GM12878 (cell line): ENCODE measurements at regions not wholly inside any gene's neighbourhood (a gene's known extent, or its start where the extent isn't known, plus 50 kb on each side); places are given as distances from the start of the nearest gene placed in this dataset.

Source experiments
- ATAC-seq: fragments of 200-7000 bp; cut with Tn5 transposase; 3 replicates; pipeline ENCODE4 v1.9.1; 2020; ENCODE audit warnings: mild to moderate bottlenecking, moderate library complexity
- BruUV-seq: library from RNA; stranded (reverse); fragments of 400-500 nt; replicated peaks from 2 replicates; lab custom pipeline; 2021; lab: Mats Ljungman, UMichigan
- CTCF ChIA-PET: fragments of 300-600 bp; sonication (Branson Sonifier 250); formaldehyde crosslinking; extraction: SDS; loops from one replicate; lab custom pipeline; 2021; ENCODE audit warnings: inconsistent platforms; lab: Yijun Ruan, JAX
- POLR2A ChIA-PET: fragments of 350-600 bp; formaldehyde crosslinking; extraction: SDS; loops from one replicate; lab custom pipeline; 2021; ENCODE audit warnings: inconsistent platforms; lab: Charles Lee
- RAD21 ChIA-PET: fragments of 300-600 bp; sonication (Branson Sonifier 250); formaldehyde crosslinking; loops from one replicate; lab custom pipeline; 2023; ENCODE audit warnings: antibody characterized with exemption; ENCODE audit not compliant: unreplicated experiment; lab: Charles Lee
- SMC1A ChIA-PET: fragments of 300-600 bp; sonication (Branson Sonifier 250); formaldehyde crosslinking; loops from one replicate; lab custom pipeline; 2023; ENCODE audit not compliant: unreplicated experiment, uncharacterized antibody; lab: Charles Lee
- DNase-seq: peaks from one replicate; pipeline ENCODE4 v3.0.0-alpha.2; 2011; ENCODE audit warnings: low read depth, low spot score
- FAIRE-seq: peaks from 3 replicates; lab custom pipeline; 2011; peaks lifted over from hg19 to GRCh38; lab: Jason Lieb, UNC
- H2AFZ ChIP-seq: 2 replicates; pipeline ENCODE4 v1.6.0; 2011; ENCODE audit warnings: low read depth, low read length, control low read depth; ENCODE audit not compliant: control insufficient read depth
- H3K27ac ChIP-seq: 2 replicates; pipeline ENCODE4 v1.5.1; 2011; ENCODE audit warnings: control low read depth; ENCODE audit not compliant: control insufficient read depth, insufficient read depth
- H3K27me3 ChIP-seq, 2 experiments: replicated peaks in 1 of 2; 2 replicates each; pipeline versions ENCODE4 v1.6.0 to v1.6.1; 2011; ENCODE audit warnings: low read length in 1 of 2; ENCODE audit not compliant: control insufficient read depth in 2 of 2, insufficient read depth in 2 of 2
- H3K36me3 ChIP-seq, 2 experiments: 2 replicates each; pipeline ENCODE4 v1.5.1; 2011; ENCODE audit warnings: low read length in 1 of 2; ENCODE audit not compliant: control insufficient read depth in 2 of 2, insufficient read depth in 2 of 2
- H3K4me1 ChIP-seq: 2 replicates; pipeline ENCODE4 v1.6.1; 2011; ENCODE audit warnings: mild to moderate bottlenecking, low read length, moderate library complexity, mixed read lengths; ENCODE audit not compliant: control insufficient read depth, insufficient read depth
- H3K4me2 ChIP-seq: 2 replicates; pipeline ENCODE4 v1.6.0; 2011; ENCODE audit warnings: control low read depth; ENCODE audit not compliant: control insufficient read depth, insufficient read depth
- H3K4me3 ChIP-seq: fragments of 200-600 bp; sonication (generic); 2 replicates; pipeline ENCODE4 v1.5.1; 2016
- H3K79me2 ChIP-seq: 2 replicates; pipeline ENCODE4 v1.6.0; 2011; ENCODE audit warnings: low read length; ENCODE audit not compliant: control insufficient read depth, insufficient read depth
- H3K9ac ChIP-seq: 2 replicates; pipeline ENCODE4 v1.8.0; 2011; ENCODE audit warnings: low read length, control low read depth, mixed read lengths; ENCODE audit not compliant: control insufficient read depth, insufficient read depth
- H3K9me3 ChIP-seq: replicated peaks from 3 replicates; pipeline ENCODE4 v1.5.1; 2011; ENCODE audit warnings: mild to moderate bottlenecking, low read length; ENCODE audit not compliant: control insufficient read depth, insufficient read depth
- H4K20me1 ChIP-seq: 2 replicates; pipeline ENCODE4 v1.6.0; 2011; ENCODE audit not compliant: control insufficient read depth, insufficient read depth
- ATF7 ChIP-seq: fragments of 450-650 bp; IDR thresholded peaks from 2 replicates; pipeline ENCODE4 v1.6.1; 2016; ENCODE audit warnings: low read depth, mild to moderate bottlenecking
- BMI1 ChIP-seq: fragments of 450-650 bp; IDR thresholded peaks from 2 replicates; pipeline ENCODE4 v1.6.1; 2016; ENCODE audit warnings: mild to moderate bottlenecking, moderate library complexity, borderline replicate concordance
- CREB1 ChIP-seq: IDR thresholded peaks from 2 replicates; pipeline ENCODE4 v1.6.1; 2012; ENCODE audit warnings: low read depth, mild to moderate bottlenecking, inconsistent platforms
- EED ChIP-seq: sonication (generic); IDR thresholded peaks from 2 replicates; pipeline ENCODE4 v1.6.1; 2016; ENCODE audit warnings: antibody characterized with exemption, low read depth
- HDAC6 ChIP-seq: fragments of 200-600 bp; sonication (generic); IDR thresholded peaks from one replicate; pipeline ENCODE4 v1.8.0; 2017; ENCODE audit warnings: antibody characterized with exemption; ENCODE audit not compliant: unreplicated experiment
- KLF5 ChIP-seq: fragments of 450-650 bp; IDR thresholded peaks from 2 replicates; pipeline ENCODE4 v1.6.1; 2014; ENCODE audit warnings: mild to moderate bottlenecking; ENCODE audit not compliant: partially characterized antibody
- MEF2A ChIP-seq: IDR thresholded peaks from 2 replicates; pipeline ENCODE4 v1.6.1; 2011; ENCODE audit warnings: low read depth, mild to moderate bottlenecking, low read length, moderate library complexity; ENCODE audit not compliant: insufficient read depth
- MTA3 ChIP-seq: IDR thresholded peaks from 2 replicates; pipeline ENCODE4 v1.6.1; 2012; ENCODE audit warnings: low read length, inconsistent platforms, borderline replicate concordance
- NR2C2 ChIP-seq: IDR thresholded peaks from 2 replicates; pipeline ENCODE4 v1.6.1; 2011; ENCODE audit warnings: borderline replicate concordance, low read depth; ENCODE audit not compliant: control insufficient read depth, insufficient read length
- POLR2A ChIP-seq: IDR thresholded peaks from 2 replicates; pipeline ENCODE4 v1.6.1; 2011; ENCODE audit warnings: low read depth, mild to moderate bottlenecking, low read length
- RELA ChIP-seq: fragments of 450-650 bp; IDR thresholded peaks from 2 replicates; pipeline ENCODE4 v1.8.0; 2014; ENCODE audit warnings: borderline replicate concordance; ENCODE audit not compliant: partially characterized antibody
- in situ Hi-C: fragments of 300-500 bp; cut with MboI; formaldehyde crosslinking; loops from 9 replicates; pipeline ENCODE4 v1.14.3; 2018; ENCODE audit warnings: mixed read lengths
- intact Hi-C: fragments of 100-400 bp; cut with micrococcal nuclease; formaldehyde crosslinking; loops from one replicate; pipeline ENCODE4 v1.14.2; 2022; ENCODE audit not compliant: unreplicated experiment
- TF ChIP-seq, protein P1 (sequence below): fragments of 450-650 bp; IDR thresholded peaks from 2 replicates; pipeline ENCODE4 v1.6.1; 2017; ENCODE audit warnings: mild to moderate bottlenecking, moderate library complexity
- TF ChIP-seq, protein P2 (sequence below): IDR thresholded peaks from 2 replicates; pipeline ENCODE4 v1.6.1; 2011; ENCODE audit warnings: borderline replicate concordance, low read depth, mild to moderate bottlenecking, moderate library complexity, low read length; ENCODE audit not compliant: insufficient read depth, poor library complexity, severe bottlenecking
- TF ChIP-seq, protein P3 (sequence below), 3 experiments: IDR thresholded peaks in 2 of 3; conservative IDR thresholded peaks in 1 of 3; 2 replicates each; pipeline ENCODE4 v1.5.1; 2011; ENCODE audit warnings: low read depth in 3 of 3, low read length in 3 of 3, mild to moderate bottlenecking in 3 of 3, control low read depth in 2 of 3, moderate library complexity in 2 of 3, inconsistent platforms in 1 of 3, mixed read lengths in 1 of 3; ENCODE audit not compliant: control insufficient read depth in 2 of 3, insufficient read depth in 1 of 3; ENCODE audit errors: extremely low read depth in 1 of 3
- TF ChIP-seq, protein P4 (sequence below): fragments of 450-650 bp; conservative IDR thresholded peaks from 2 replicates; pipeline ENCODE4 v1.6.1; 2017; ENCODE audit warnings: mild to moderate bottlenecking, moderate library complexity

DNA sequence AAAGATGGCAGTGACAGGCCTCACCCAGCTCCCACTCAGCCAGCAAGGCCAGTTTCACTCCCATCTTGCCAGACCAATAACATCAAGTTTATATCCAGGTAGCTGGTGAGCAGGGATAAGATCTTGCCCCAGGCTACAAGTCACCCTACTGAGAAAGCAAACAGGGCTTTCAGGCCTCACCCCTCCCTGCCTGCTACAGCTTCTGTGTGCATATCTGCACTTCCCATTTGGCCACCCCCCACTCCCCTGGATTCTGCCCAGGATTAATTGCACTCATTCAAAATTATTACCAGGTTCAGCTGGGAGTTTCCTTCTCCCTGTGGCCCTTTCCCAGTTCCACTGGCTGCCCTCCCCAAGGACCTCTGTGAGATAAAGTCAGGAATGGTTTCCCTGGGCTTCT, 352.1 kb downstream of the TBX15 start:
- Histone ChIP-seq H3K27ac (no peak overlapping the region), H2AFZ (no peak overlapping the region), H3K36me3 (no peaks in the 10 kb centered on the region), H4K20me1 (no peaks in the 10 kb centered on the region), H3K79me2 (no peaks in the 10 kb centered on the region), H3K4me2 (no peak overlapping the region), H3K9ac (no peak overlapping the region), H3K4me1 (no peaks in the 10 kb centered on the region), H3K4me3 (no peak overlapping the region), H3K9me3 (no peaks in the 10 kb centered on the region), H3K27me3 (no peaks in the 10 kb centered on the region)
- BruUV-seq: no TSS peak
- ATAC-seq: no peak
- SMC1A ChIA-PET: interaction anchor here (1.0 to 1.7 kb wide), 2 partner anchors 8 kb away, joined by 3 to 5 read pairs; no protein-coding TSS in a partner anchor
- CTCF ChIA-PET: no interaction called here
- no peak for TF ChIP-seq BMI1
- no peak for TF ChIP-seq HDAC6
- no peak for TF ChIP-seq POLR2A
- no peak for TF ChIP-seq CREB1
- TF ChIP-seq EED: no peak
- TF ChIP-seq, protein P1, sequence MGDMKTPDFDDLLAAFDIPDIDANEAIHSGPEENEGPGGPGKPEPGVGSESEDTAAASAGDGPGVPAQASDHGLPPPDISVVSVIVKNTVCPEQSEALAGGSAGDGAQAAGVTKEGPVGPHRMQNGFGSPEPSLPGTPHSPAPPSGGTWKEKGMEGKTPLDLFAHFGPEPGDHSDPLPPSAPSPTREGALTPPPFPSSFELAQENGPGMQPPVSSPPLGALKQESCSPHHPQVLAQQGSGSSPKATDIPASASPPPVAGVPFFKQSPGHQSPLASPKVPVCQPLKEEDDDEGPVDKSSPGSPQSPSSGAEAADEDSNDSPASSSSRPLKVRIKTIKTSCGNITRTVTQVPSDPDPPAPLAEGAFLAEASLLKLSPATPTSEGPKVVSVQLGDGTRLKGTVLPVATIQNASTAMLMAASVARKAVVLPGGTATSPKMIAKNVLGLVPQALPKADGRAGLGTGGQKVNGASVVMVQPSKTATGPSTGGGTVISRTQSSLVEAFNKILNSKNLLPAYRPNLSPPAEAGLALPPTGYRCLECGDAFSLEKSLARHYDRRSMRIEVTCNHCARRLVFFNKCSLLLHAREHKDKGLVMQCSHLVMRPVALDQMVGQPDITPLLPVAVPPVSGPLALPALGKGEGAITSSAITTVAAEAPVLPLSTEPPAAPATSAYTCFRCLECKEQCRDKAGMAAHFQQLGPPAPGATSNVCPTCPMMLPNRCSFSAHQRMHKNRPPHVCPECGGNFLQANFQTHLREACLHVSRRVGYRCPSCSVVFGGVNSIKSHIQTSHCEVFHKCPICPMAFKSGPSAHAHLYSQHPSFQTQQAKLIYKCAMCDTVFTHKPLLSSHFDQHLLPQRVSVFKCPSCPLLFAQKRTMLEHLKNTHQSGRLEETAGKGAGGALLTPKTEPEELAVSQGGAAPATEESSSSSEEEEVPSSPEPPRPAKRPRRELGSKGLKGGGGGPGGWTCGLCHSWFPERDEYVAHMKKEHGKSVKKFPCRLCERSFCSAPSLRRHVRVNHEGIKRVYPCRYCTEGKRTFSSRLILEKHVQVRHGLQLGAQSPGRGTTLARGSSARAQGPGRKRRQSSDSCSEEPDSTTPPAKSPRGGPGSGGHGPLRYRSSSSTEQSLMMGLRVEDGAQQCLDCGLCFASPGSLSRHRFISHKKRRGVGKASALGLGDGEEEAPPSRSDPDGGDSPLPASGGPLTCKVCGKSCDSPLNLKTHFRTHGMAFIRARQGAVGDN: no peak
- TF ChIP-seq NR2C2: no peak
- TF ChIP-seq MTA3: no peak
- no peak for TF ChIP-seq RELA
- TF ChIP-seq, protein P2, sequence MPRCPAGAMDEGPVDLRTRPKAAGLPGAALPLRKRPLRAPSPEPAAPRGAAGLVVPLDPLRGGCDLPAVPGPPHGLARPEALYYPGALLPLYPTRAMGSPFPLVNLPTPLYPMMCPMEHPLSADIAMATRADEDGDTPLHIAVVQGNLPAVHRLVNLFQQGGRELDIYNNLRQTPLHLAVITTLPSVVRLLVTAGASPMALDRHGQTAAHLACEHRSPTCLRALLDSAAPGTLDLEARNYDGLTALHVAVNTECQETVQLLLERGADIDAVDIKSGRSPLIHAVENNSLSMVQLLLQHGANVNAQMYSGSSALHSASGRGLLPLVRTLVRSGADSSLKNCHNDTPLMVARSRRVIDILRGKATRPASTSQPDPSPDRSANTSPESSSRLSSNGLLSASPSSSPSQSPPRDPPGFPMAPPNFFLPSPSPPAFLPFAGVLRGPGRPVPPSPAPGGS: no peak
- TF ChIP-seq, protein P3, sequence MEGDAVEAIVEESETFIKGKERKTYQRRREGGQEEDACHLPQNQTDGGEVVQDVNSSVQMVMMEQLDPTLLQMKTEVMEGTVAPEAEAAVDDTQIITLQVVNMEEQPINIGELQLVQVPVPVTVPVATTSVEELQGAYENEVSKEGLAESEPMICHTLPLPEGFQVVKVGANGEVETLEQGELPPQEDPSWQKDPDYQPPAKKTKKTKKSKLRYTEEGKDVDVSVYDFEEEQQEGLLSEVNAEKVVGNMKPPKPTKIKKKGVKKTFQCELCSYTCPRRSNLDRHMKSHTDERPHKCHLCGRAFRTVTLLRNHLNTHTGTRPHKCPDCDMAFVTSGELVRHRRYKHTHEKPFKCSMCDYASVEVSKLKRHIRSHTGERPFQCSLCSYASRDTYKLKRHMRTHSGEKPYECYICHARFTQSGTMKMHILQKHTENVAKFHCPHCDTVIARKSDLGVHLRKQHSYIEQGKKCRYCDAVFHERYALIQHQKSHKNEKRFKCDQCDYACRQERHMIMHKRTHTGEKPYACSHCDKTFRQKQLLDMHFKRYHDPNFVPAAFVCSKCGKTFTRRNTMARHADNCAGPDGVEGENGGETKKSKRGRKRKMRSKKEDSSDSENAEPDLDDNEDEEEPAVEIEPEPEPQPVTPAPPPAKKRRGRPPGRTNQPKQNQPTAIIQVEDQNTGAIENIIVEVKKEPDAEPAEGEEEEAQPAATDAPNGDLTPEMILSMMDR (IDR thresholded peaks at IDR 0.05 in 2 of 3, conservative IDR thresholded peaks at IDR 0.05 in 1 of 3; ENCODE audit: control insufficient read depth in 2 of 3, extremely low read depth in 1 of 3, insufficient read depth in 1 of 3, low read depth in 3 of 3, low read length in 3 of 3): no peak
- TF ChIP-seq, protein P4, sequence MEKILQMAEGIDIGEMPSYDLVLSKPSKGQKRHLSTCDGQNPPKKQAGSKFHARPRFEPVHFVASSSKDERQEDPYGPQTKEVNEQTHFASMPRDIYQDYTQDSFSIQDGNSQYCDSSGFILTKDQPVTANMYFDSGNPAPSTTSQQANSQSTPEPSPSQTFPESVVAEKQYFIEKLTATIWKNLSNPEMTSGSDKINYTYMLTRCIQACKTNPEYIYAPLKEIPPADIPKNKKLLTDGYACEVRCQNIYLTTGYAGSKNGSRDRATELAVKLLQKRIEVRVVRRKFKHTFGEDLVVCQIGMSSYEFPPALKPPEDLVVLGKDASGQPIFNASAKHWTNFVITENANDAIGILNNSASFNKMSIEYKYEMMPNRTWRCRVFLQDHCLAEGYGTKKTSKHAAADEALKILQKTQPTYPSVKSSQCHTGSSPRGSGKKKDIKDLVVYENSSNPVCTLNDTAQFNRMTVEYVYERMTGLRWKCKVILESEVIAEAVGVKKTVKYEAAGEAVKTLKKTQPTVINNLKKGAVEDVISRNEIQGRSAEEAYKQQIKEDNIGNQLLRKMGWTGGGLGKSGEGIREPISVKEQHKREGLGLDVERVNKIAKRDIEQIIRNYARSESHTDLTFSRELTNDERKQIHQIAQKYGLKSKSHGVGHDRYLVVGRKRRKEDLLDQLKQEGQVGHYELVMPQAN: no peak
- TF ChIP-seq ATF7: no peak
- no peak for TF ChIP-seq KLF5
- no peak for TF ChIP-seq MEF2A
- no peak for DNase-seq
- POLR2A ChIA-PET: no interaction called here
- in situ Hi-C loops (no loop called here), intact Hi-C loops (no loop called here)
- RAD21 ChIA-PET: no interaction called here
- FAIRE-seq: no peak
